Pulmonary artery endothelial cell (primary cell): ENCODE measurements at regions not wholly inside any gene's neighbourhood (a gene's known extent, or its start where the extent isn't known, plus 50 kb on each side); places are given as distances from the start of the nearest gene placed in this dataset.

Source experiments
- DNase-seq: peaks from one replicate; pipeline ENCODE4 v3.0.0-alpha.2; 2011; ENCODE audit warnings: low read depth, low spot score

- no peak for DNase-seq
Measured at GRCh38 chr18:71902482-71902881, 641.7 kb downstream of the CBLN2 start.

GRCh38 chr18:71899707-71900472 is 644.3 kb downstream of the CBLN2 start:
- no peak for DNase-seq

- DNase-seq: no peak
Measured at GRCh38 chr18:71899183-71899582, 645.0 kb downstream of the CBLN2 start.

GRCh38 chr18:71887509-71887908 is 656.6 kb downstream of the CBLN2 start:
- no peak for DNase-seq

- DNase-seq: no peak
Measured at GRCh38 chr18:71878226-71878625, 665.9 kb downstream of the CBLN2 start.

- no peak for DNase-seq
Measured at GRCh38 chr18:71873695-71874094, 670.4 kb downstream of the CBLN2 start.

GRCh38 chr18:71865888-71866287 is 678.3 kb downstream of the CBLN2 start:
- DNase-seq: no peak

GRCh38 chr18:71850602-71851001 is 693.5 kb downstream of the CBLN2 start:
- no peak for DNase-seq

GRCh38 chr18:71849407-71849806 is 694.7 kb downstream of the CBLN2 start:
- DNase-seq: no peak

GRCh38 chr18:71846716-71847115 is 697.4 kb downstream of the CBLN2 start:
- no peak for DNase-seq

- no peak for DNase-seq
Measured at GRCh38 chr18:71844814-71845213, 699.3 kb downstream of the CBLN2 start.

GRCh38 chr18:71842666-71843065 is 701.5 kb downstream of the CBLN2 start:
- no peak for DNase-seq

- no peak for DNase-seq
Measured at GRCh38 chr18:71837547-71837946, 706.6 kb downstream of the CBLN2 start.

- DNase-seq: no peak
Measured at GRCh38 chr18:71832946-71833617, 711.1 kb downstream of the CBLN2 start.

GRCh38 chr18:71831039-71831438 is 713.1 kb downstream of the CBLN2 start:
- DNase-seq: no peak

- no peak for DNase-seq
Measured at GRCh38 chr18:71827301-71827700, 716.8 kb downstream of the CBLN2 start.

GRCh38 chr18:71815305-71815704 is 728.8 kb downstream of the CBLN2 start:
- no peak for DNase-seq

- no peak for DNase-seq
Measured at GRCh38 chr18:71809711-71810110, 734.4 kb downstream of the CBLN2 start.

- DNase-seq: no peak
Measured at GRCh38 chr18:71808616-71809015, 735.5 kb downstream of the CBLN2 start.

- no peak for DNase-seq
Measured at GRCh38 chr18:71807586-71807985, 736.6 kb downstream of the CBLN2 start.

- no peak for DNase-seq
Measured at GRCh38 chr18:71798986-71799673, 745.0 kb downstream of the CBLN2 start.

- no peak for DNase-seq
Measured at GRCh38 chr18:71797554-71797953, 746.6 kb downstream of the CBLN2 start.
